ENCODE measurements at regions not wholly inside any gene's neighbourhood (a gene's known extent, or its start where the extent isn't known, plus 50 kb on each side); places are given as distances from the start of the nearest gene placed in this dataset.

DNA sequence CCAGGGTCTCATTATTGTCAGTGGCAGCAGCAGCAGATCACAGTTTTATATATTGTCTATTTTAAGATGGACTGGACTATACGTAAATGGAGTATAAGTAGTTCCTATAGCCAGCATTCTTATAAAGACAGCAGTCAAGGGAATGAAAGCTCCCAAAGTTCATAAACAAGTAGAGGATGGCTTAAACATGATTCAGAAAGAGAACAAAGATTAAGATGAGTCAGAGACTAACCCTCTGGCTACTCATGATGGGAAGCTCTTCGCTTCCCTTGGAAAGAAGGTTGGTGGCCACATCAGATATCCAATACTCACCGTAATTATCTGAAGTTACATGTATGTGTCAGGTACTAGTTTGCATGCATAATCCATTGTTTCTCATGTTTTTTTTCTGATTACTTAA lies 277.0 kb downstream of the INHBA start (continued):
- TF ChIP-seq ZNF462 (CRISPR knock-in tag; IDR thresholded peaks at IDR 0.05) = no peak

- no peaks in the 10 kb centered on the region for H3K27me3 Mint-ChIP-seq (ENCODE audit: insufficient read depth, low read depth, poor library complexity)
- H3K36me3 Mint-ChIP-seq (ENCODE audit: low read depth) = no peaks in the 10 kb centered on the region
- H3K9me2 ChIP-seq (ENCODE audit: insufficient read depth) = no peaks in the 10 kb centered on the region
- DNase-seq (ENCODE audit: low spot score) (no peak), ATAC-seq (no peak)
- H3K27ac Mint-ChIP-seq = no peak overlapping the region
- no peak overlapping the region for H3K4me2 ChIP-seq
- H3K27me3 ChIP-seq (ENCODE audit: insufficient read depth) = no peaks in the 10 kb centered on the region
- H3K79me2 ChIP-seq (replicated peaks; ENCODE audit: insufficient read depth) = no peaks in the 10 kb centered on the region
- H3K36me3 ChIP-seq (ENCODE audit: insufficient read depth) = no peaks in the 10 kb centered on the region
- H4K20me1 ChIP-seq (replicated peaks; ENCODE audit: insufficient read depth) = no peaks in the 10 kb centered on the region
- H3K4me1 Mint-ChIP-seq = peaks cover 6% of the 10 kb centered on the region
- H3K27ac ChIP-seq (ENCODE audit: low read depth) = no peak overlapping the region
- TF ChIP-seq ZNF114 (CRISPR knock-in tag; IDR thresholded peaks at IDR 0.05) (no peak), EZH2 (IDR thresholded peaks at IDR 0.05; ENCODE audit: low read depth, unreplicated experiment) (no peak), ZNF331 (CRISPR knock-in tag; IDR thresholded peaks at IDR 0.05; ENCODE audit: low read depth) (no peak), EZH2phosphoT487 (IDR thresholded peaks at IDR 0.05; ENCODE audit: unreplicated experiment) (no peak), JUNB (IDR thresholded peaks at IDR 0.05; ENCODE audit: unreplicated experiment) (no peak)
- H3K4me3 ChIP-seq = no peak overlapping the region
- H3K9me3 Mint-ChIP-seq = no peaks in the 10 kb centered on the region
- H3K4me1 ChIP-seq (ENCODE audit: insufficient read depth) = no peaks in the 10 kb centered on the region; the same call in 1 of the 2 replicates
- no peaks in the 10 kb centered on the region for H3F3A ChIP-seq (replicated peaks; ENCODE audit: low read depth)
- no peak overlapping the region for H3K4me3 Mint-ChIP-seq
- 0 out of 2 replicates have a peak overlapping the region, but pooled peaks have one; percentile 48 for H2AFZ ChIP-seq
Measured at GRCh38 chr7:41421056-41421455, 281.8 kb downstream of the INHBA start.

All from GM23338 (cell line).